Sigmoid colon (tissue), 4 donors: ENCODE measurements at regions not wholly inside any gene's neighbourhood (a gene's known extent, or its start where the extent isn't known, plus 50 kb on each side); places are given as distances from the start of the nearest gene placed in this dataset.

ENCODE experiments used
- EP300 ChIP-seq, 4 donors: sonication (generic); formaldehyde crosslinking; IDR thresholded peaks; one replicate each; pipeline ENCODE4 v1.6.1; 2017; ENCODE audit warnings: antibody characterized with exemption in 4 of 4
- POLR2A ChIP-seq, 2 donors: fragments of 450-650 bp; IDR thresholded peaks; one replicate each; pipeline ENCODE4 v1.6.1; 2016; ENCODE audit warnings: antibody characterized with exemption in 2 of 2, mild to moderate bottlenecking in 2 of 2, moderate library complexity in 2 of 2
- POLR2AphosphoS5 ChIP-seq, 4 donors: sonication (generic); formaldehyde crosslinking; IDR thresholded peaks; one replicate each; pipeline ENCODE4 v1.6.1; 2017; ENCODE audit warnings: antibody characterized with exemption in 4 of 4
- TF ChIP-seq, protein P1 (sequence below), 4 experiments: fragments of 450-650 bp in 3 of 4; fragments of 200-600 bp in 1 of 4; IDR thresholded peaks; one replicate each; pipeline ENCODE4 v1.5.1; 2016 to 2019; ENCODE audit warnings: antibody characterized with exemption in 4 of 4, mild to moderate bottlenecking in 3 of 4, moderate library complexity in 2 of 4

DNA sequence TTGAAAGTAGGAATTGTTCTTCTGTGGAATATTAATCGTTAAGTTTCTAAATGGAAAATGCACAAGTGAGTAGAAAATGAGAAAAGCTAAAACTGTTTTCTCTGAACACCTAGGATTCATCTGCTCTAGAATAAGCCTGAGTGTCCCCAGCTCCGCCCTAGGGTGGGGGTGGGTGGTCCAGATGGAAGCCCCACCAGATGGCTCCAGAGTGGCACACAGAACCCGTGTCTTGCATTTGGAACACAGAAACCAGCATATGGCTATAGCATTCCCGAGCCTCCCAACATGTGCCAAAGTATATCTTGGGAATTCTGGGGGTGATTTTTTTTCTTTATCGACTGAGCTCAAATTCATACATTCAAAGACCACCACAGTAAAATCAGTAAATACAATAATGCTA, 517.7 kb upstream of the PSMD7 start:
- TF ChIP-seq POLR2AphosphoS5 (IDR thresholded peaks at IDR 0.05) = no peak
- TF ChIP-seq, protein P1, sequence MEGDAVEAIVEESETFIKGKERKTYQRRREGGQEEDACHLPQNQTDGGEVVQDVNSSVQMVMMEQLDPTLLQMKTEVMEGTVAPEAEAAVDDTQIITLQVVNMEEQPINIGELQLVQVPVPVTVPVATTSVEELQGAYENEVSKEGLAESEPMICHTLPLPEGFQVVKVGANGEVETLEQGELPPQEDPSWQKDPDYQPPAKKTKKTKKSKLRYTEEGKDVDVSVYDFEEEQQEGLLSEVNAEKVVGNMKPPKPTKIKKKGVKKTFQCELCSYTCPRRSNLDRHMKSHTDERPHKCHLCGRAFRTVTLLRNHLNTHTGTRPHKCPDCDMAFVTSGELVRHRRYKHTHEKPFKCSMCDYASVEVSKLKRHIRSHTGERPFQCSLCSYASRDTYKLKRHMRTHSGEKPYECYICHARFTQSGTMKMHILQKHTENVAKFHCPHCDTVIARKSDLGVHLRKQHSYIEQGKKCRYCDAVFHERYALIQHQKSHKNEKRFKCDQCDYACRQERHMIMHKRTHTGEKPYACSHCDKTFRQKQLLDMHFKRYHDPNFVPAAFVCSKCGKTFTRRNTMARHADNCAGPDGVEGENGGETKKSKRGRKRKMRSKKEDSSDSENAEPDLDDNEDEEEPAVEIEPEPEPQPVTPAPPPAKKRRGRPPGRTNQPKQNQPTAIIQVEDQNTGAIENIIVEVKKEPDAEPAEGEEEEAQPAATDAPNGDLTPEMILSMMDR (IDR thresholded peaks at IDR 0.05) = no peak
- no peak for TF ChIP-seq POLR2A (IDR thresholded peaks at IDR 0.05)
- no peak for TF ChIP-seq EP300 (IDR thresholded peaks at IDR 0.05)
